ENCODE measurements at regions not wholly inside any gene's neighbourhood (a gene's known extent, or its start where the extent isn't known, plus 50 kb on each side); places are given as distances from the start of the nearest gene placed in this dataset.

DNA sequence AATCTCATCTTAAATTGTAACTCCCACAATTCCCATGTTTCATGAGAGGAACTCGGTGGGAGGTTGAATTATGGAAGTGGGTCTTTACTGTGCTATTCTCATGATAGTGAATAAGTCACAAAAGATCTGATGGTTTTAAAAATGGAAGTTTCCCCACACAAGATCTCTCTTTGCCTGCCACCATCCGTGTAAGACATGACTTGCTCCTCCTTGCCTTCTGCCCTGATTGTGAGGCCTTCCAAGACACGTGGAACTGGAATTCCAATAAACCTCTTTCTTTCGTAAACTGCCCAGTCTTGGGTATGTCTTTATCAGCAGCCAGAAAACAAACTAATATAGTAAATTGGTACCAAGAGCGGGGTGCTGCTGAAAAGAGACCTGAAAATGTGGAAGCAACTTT, 761.6 kb upstream of the RGS18 start:
- TF ChIP-seq, protein P1, sequence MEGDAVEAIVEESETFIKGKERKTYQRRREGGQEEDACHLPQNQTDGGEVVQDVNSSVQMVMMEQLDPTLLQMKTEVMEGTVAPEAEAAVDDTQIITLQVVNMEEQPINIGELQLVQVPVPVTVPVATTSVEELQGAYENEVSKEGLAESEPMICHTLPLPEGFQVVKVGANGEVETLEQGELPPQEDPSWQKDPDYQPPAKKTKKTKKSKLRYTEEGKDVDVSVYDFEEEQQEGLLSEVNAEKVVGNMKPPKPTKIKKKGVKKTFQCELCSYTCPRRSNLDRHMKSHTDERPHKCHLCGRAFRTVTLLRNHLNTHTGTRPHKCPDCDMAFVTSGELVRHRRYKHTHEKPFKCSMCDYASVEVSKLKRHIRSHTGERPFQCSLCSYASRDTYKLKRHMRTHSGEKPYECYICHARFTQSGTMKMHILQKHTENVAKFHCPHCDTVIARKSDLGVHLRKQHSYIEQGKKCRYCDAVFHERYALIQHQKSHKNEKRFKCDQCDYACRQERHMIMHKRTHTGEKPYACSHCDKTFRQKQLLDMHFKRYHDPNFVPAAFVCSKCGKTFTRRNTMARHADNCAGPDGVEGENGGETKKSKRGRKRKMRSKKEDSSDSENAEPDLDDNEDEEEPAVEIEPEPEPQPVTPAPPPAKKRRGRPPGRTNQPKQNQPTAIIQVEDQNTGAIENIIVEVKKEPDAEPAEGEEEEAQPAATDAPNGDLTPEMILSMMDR (IDR thresholded peaks at IDR 0.05; ENCODE audit: insufficient read depth, low read depth, low read length), result no peak
- no peak for TF ChIP-seq EZH2 (IDR thresholded peaks at IDR 0.05; ENCODE audit: insufficient read depth, low read length)
